ENCODE measurements at regions not wholly inside any gene's neighbourhood (a gene's known extent, or its start where the extent isn't known, plus 50 kb on each side); places are given as distances from the start of the nearest gene placed in this dataset.

DNA sequence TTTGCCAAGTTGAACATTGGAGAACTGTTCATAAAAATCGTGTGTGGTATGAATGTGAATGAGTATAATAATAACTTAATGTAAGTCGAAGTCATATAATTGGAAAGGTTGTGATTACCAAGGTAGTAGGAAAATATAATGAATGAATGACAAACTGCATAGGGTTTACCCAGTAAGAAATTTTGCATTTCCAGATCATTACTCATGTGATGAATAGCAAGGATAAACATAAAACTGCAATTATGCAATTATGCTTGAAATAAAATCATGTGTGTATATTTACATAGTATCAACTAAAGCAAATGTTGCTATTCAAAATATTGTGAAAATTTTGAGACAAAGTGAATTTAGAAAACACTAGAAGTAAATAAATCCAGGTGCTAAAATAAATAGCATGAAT lies 1108.7 kb upstream of the TMEFF2 start:
- Histone ChIP-seq H3K4me3 (no peak overlapping the region), H3K9me3 (no peaks in the 10 kb centered on the region), H3K27ac (no peak overlapping the region), H3K36me3 (no peaks in the 10 kb centered on the region), H3K4me1 (no peaks in the 10 kb centered on the region), H3K27me3 (no peaks in the 10 kb centered on the region)
- intact Hi-C loops (cut with DNase I), result no loop called here
- DNase-seq (no peak), ATAC-seq (no peak), FAIRE-seq (no peak)
- no peak for TF ChIP-seq CTCF (IDR thresholded peaks at IDR 0.05)
- 49 to 58% methylated on average over 2 of the region's 2 CpGs for WGBS, 2 donors

GRCh38 chr2:193294371-193294770 lies 1099.6 kb upstream of the TMEFF2 start:
- ATAC-seq (no peak), FAIRE-seq (no peak), DNase-seq (no peak)
- intact Hi-C loops (cut with DNase I), result no loop called here
- no peaks in the 10 kb centered on the region for H3K36me3 ChIP-seq
- no peak for TF ChIP-seq CTCF (IDR thresholded peaks at IDR 0.05)
- no peak overlapping the region for H3K4me3 ChIP-seq
- WGBS, 2 donors, result 43 to 67% methylated on average over 1 of the region's 1 CpG
- no peaks in the 10 kb centered on the region for H3K4me1 ChIP-seq
- H3K9me3 ChIP-seq, result no peaks in the 10 kb centered on the region
- H3K27me3 ChIP-seq, result no peaks in the 10 kb centered on the region
- no peak overlapping the region for H3K27ac ChIP-seq

- ATAC-seq (no peak), FAIRE-seq (no peak), DNase-seq (no peak)
- no peak for TF ChIP-seq CTCF (IDR thresholded peaks at IDR 0.05)
- H3K9me3 ChIP-seq, result no peaks in the 10 kb centered on the region
- no peak overlapping the region for H3K27ac ChIP-seq
- 39 to 59% methylated on average over 2 of the region's 2 CpGs for WGBS, 2 donors
- no peaks in the 10 kb centered on the region for H3K4me1 ChIP-seq
- no peaks in the 10 kb centered on the region for H3K36me3 ChIP-seq
- H3K4me3 ChIP-seq, result no peak overlapping the region
- intact Hi-C loops (cut with DNase I), result no loop called here
- no peaks in the 10 kb centered on the region for H3K27me3 ChIP-seq
Measured at GRCh38 chr2:193279361-193279760, 1084.6 kb upstream of the TMEFF2 start.

GRCh38 chr2:193276988-193277387 lies 1082.3 kb upstream of the TMEFF2 start:
- no peak overlapping the region for H3K27ac ChIP-seq
- ATAC-seq, result no peak
- FAIRE-seq, result no peak
- intact Hi-C loops (cut with DNase I), result no loop called here
- 68 to 72% methylated on average over 11 of the region's 11 CpGs for WGBS, 2 donors
- DNase-seq, result no peak
- H3K4me1 ChIP-seq, result no peaks in the 10 kb centered on the region
- H3K4me3 ChIP-seq, result no peak overlapping the region
- H3K36me3 ChIP-seq, result no peaks in the 10 kb centered on the region
- H3K9me3 ChIP-seq, result no peaks in the 10 kb centered on the region
- no peaks in the 10 kb centered on the region for H3K27me3 ChIP-seq
- TF ChIP-seq CTCF (IDR thresholded peaks at IDR 0.05), result no peak

DNA sequence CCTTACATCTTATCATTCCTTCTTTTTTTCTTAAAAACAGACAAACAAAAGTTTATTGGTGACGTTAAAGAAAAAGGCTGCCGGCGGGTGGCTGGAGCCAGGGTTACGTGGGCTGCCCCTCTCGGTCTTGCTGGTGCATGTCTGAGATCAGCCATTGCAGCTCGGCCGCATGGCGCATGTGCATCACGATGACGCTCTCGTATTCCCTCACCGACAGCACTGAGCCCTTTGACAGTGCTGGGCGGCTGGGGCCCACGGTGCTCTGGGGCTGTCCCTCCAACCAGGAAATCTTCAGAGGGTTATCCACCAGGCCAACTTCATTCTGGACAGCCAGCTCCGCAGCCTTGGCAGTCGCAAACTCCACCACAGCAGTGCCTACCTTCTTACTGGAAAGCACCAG lies 1081.8 kb upstream of the TMEFF2 start:
- H3K4me3 ChIP-seq, result no peak overlapping the region
- H3K27me3 ChIP-seq, result no peaks in the 10 kb centered on the region
- DNase-seq (peak in 1 of 6 donors; percentile 35), ATAC-seq (no peak), FAIRE-seq (no peak)
- H3K4me1 ChIP-seq, result no peaks in the 10 kb centered on the region
- no peak for TF ChIP-seq CTCF (IDR thresholded peaks at IDR 0.05)
- WGBS, 2 donors, result 85 to 93% methylated on average over 16 of the region's 16 CpGs
- H3K27ac ChIP-seq, result no peak overlapping the region
- intact Hi-C loops (cut with DNase I), result no loop called here
- H3K9me3 ChIP-seq, result no peaks in the 10 kb centered on the region
- H3K36me3 ChIP-seq, result no peaks in the 10 kb centered on the region
